ENCODE measurements at regions not wholly inside any gene's neighbourhood (a gene's known extent, or its start where the extent isn't known, plus 50 kb on each side); places are given as distances from the start of the nearest gene placed in this dataset.

- Mint-ChIP-seq H3K27ac (peak overlapping the region; percentile 20), H3K4me3 (no peak overlapping the region), H3K27me3 (ENCODE audit: low read depth, poor library complexity) (peaks cover 15% of the 10 kb centered on the region), H3K9me3 (peaks cover 13% of the 10 kb centered on the region), H3K36me3 (ENCODE audit: low read depth) (peaks cover 5% of the 10 kb centered on the region), H3K4me1 (peaks cover 50% of the 10 kb centered on the region)
- TF ChIP-seq CTCF (IDR thresholded peaks at IDR 0.05) = no peak
- DNase-seq = no peak
These were observed 397.8 kb upstream of the ZNF507 start for GRCh38 chr19:31947436-31948115.

- H3K4me1 Mint-ChIP-seq = peaks cover 23% of the 10 kb centered on the region
- DNase-seq = no peak
- H3K4me3 Mint-ChIP-seq = no peak overlapping the region
- peaks cover 5% of the 10 kb centered on the region for H3K36me3 Mint-ChIP-seq (ENCODE audit: low read depth)
- TF ChIP-seq CTCF (IDR thresholded peaks at IDR 0.05) = no peak
- peaks cover 13% of the 10 kb centered on the region for H3K9me3 Mint-ChIP-seq
- peaks cover 8% of the 10 kb centered on the region for H3K27me3 Mint-ChIP-seq (ENCODE audit: low read depth, poor library complexity)
- no peak overlapping the region for H3K27ac Mint-ChIP-seq
These were observed 392.7 kb upstream of the ZNF507 start for GRCh38 chr19:31952693-31953092.

- Mint-ChIP-seq H3K27me3 (ENCODE audit: low read depth, poor library complexity) (peaks cover 8% of the 10 kb centered on the region), H3K9me3 (peaks cover 13% of the 10 kb centered on the region), H3K36me3 (ENCODE audit: low read depth) (peaks cover 5% of the 10 kb centered on the region), H3K4me1 (peaks cover 5% of the 10 kb centered on the region), H3K27ac (no peak overlapping the region), H3K4me3 (no peak overlapping the region)
- no peak for DNase-seq
- TF ChIP-seq CTCF (IDR thresholded peaks at IDR 0.05) = no peak
These were observed 390.3 kb upstream of the ZNF507 start for GRCh38 chr19:31955061-31955460.

- peaks cover 5% of the 10 kb centered on the region for H3K4me1 Mint-ChIP-seq
- no peak for DNase-seq
- no peak overlapping the region for H3K27ac Mint-ChIP-seq
- peaks cover 8% of the 10 kb centered on the region for H3K27me3 Mint-ChIP-seq (ENCODE audit: low read depth, poor library complexity)
- TF ChIP-seq CTCF (IDR thresholded peaks at IDR 0.05) = no peak
- H3K4me3 Mint-ChIP-seq = no peak overlapping the region
- peaks cover 5% of the 10 kb centered on the region for H3K36me3 Mint-ChIP-seq (ENCODE audit: low read depth)
- peaks cover 8% of the 10 kb centered on the region for H3K9me3 Mint-ChIP-seq
These were observed 389.5 kb upstream of the ZNF507 start for GRCh38 chr19:31955884-31956283.

- Mint-ChIP-seq H3K4me3 (no peak overlapping the region), H3K4me1 (peaks cover 13% of the 10 kb centered on the region), H3K9me3 (peaks cover 6% of the 10 kb centered on the region), H3K36me3 (ENCODE audit: low read depth) (peaks cover 5% of the 10 kb centered on the region), H3K27me3 (ENCODE audit: low read depth, poor library complexity) (peaks cover 7% of the 10 kb centered on the region), H3K27ac (no peak overlapping the region)
- TF ChIP-seq CTCF (IDR thresholded peaks at IDR 0.05) = no peak
- no peak for DNase-seq
These were observed 388.5 kb upstream of the ZNF507 start for GRCh38 chr19:31956771-31957392.

- TF ChIP-seq CTCF (IDR thresholded peaks at IDR 0.05) = no peak
- Mint-ChIP-seq H3K4me3 (no peak overlapping the region), H3K36me3 (ENCODE audit: low read depth) (no peaks in the 10 kb centered on the region), H3K9me3 (no peaks in the 10 kb centered on the region), H3K27me3 (ENCODE audit: low read depth, poor library complexity) (peaks cover 3% of the 10 kb centered on the region), H3K27ac (no peak overlapping the region), H3K4me1 (peaks cover 21% of the 10 kb centered on the region)
- no peak for DNase-seq
These were observed 387.7 kb upstream of the ZNF507 start for GRCh38 chr19:31957711-31958110.

Data from nephron progenitor cell (in vitro differentiated cells).